ENCODE measurements at regions not wholly inside any gene's neighbourhood (a gene's known extent, or its start where the extent isn't known, plus 50 kb on each side); places are given as distances from the start of the nearest gene placed in this dataset.

- DNase-seq (ENCODE audit: low spot score) = no peak
- Mint-ChIP-seq H3K4me3 (no peak overlapping the region), H3K4me1 (ENCODE audit: low read depth) (peaks cover 17% of the 10 kb centered on the region), H3K9me3 (no peaks in the 10 kb centered on the region), H3K36me3 (ENCODE audit: low read depth) (no peaks in the 10 kb centered on the region), H3K27me3 (ENCODE audit: insufficient read depth) (peaks cover 3% of the 10 kb centered on the region), H3K27ac (no peak overlapping the region)
- intact Hi-C loops (cut with micrococcal nuclease) = no loop called here
These were observed 434.1 kb upstream of the HS6ST1 start for GRCh38 chr2:128752691-128753263.

DNA sequence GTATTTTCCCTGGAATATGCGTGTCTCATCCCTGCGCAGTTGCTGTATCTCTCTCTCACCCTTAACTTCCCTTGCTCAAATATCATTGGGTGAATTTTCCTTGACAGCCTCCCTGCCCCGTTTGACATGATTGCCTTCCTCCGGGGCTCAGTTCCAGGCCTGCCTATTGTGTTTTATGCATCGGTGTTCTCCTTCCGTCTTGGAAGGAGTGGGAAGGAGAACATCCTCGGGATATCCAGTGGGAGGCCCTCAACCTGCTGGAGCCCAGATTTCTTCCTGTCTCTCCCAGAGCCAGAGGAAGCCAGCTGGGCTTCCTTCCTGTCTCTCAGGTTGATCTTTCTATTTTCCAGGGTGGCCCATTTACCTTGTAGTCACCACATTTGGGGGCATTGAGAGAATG, 434.7 kb upstream of the HS6ST1 start:
- H3K9me3 Mint-ChIP-seq = no peaks in the 10 kb centered on the region
- no peaks in the 10 kb centered on the region for H3K36me3 Mint-ChIP-seq (ENCODE audit: low read depth)
- no peak overlapping the region for H3K4me3 Mint-ChIP-seq
- no peak for DNase-seq (ENCODE audit: low spot score)
- intact Hi-C loops (cut with micrococcal nuclease) = no loop called here
- peaks cover 17% of the 10 kb centered on the region for H3K4me1 Mint-ChIP-seq (ENCODE audit: low read depth)
- H3K27ac Mint-ChIP-seq = no peak overlapping the region
- peaks cover 3% of the 10 kb centered on the region for H3K27me3 Mint-ChIP-seq (ENCODE audit: insufficient read depth)

- Mint-ChIP-seq H3K27me3 (ENCODE audit: insufficient read depth) (peaks cover 3% of the 10 kb centered on the region), H3K9me3 (no peaks in the 10 kb centered on the region), H3K4me3 (no peak overlapping the region), H3K36me3 (ENCODE audit: low read depth) (no peaks in the 10 kb centered on the region), H3K27ac (no peak overlapping the region), H3K4me1 (ENCODE audit: low read depth) (peaks cover 17% of the 10 kb centered on the region)
- intact Hi-C loops (cut with micrococcal nuclease) = loop anchor here (2.0 kb wide), 1 partner anchor 433 kb away; no protein-coding TSS in a partner anchor
- no peak for DNase-seq (ENCODE audit: low spot score)
These were observed 435.1 kb upstream of the HS6ST1 start for GRCh38 chr2:128753800-128754199.

- peak; percentile 22 for DNase-seq (ENCODE audit: low spot score)
- Mint-ChIP-seq H3K4me3 (no peak overlapping the region), H3K36me3 (ENCODE audit: low read depth) (no peaks in the 10 kb centered on the region), H3K4me1 (ENCODE audit: low read depth) (peaks cover 17% of the 10 kb centered on the region), H3K27me3 (ENCODE audit: insufficient read depth) (peaks cover 3% of the 10 kb centered on the region), H3K27ac (no peak overlapping the region), H3K9me3 (no peaks in the 10 kb centered on the region)
- intact Hi-C loops (cut with micrococcal nuclease) = loop anchor here (2.0 kb wide), 1 partner anchor 433 kb away; no protein-coding TSS in a partner anchor
These were observed 435.6 kb upstream of the HS6ST1 start for GRCh38 chr2:128754246-128754724.

- DNase-seq (ENCODE audit: low spot score) = no peak
- no peaks in the 10 kb centered on the region for H3K9me3 Mint-ChIP-seq
- H3K27me3 Mint-ChIP-seq (ENCODE audit: insufficient read depth) = peaks cover 3% of the 10 kb centered on the region
- no peak overlapping the region for H3K4me3 Mint-ChIP-seq
- H3K36me3 Mint-ChIP-seq (ENCODE audit: low read depth) = no peaks in the 10 kb centered on the region
- no peak overlapping the region for H3K27ac Mint-ChIP-seq
- intact Hi-C loops (cut with micrococcal nuclease) = loop anchor here (2.0 kb wide), 1 partner anchor 435 kb away; no protein-coding TSS in a partner anchor
- peaks cover 17% of the 10 kb centered on the region for H3K4me1 Mint-ChIP-seq (ENCODE audit: low read depth)
These were observed 437.2 kb upstream of the HS6ST1 start for GRCh38 chr2:128755695-128756364.

GRCh38 chr2:128756365-128756717, 437.7 kb upstream of the HS6ST1 start:
- no peak for DNase-seq (ENCODE audit: low spot score)
- H3K36me3 Mint-ChIP-seq (ENCODE audit: low read depth) = no peaks in the 10 kb centered on the region
- H3K27ac Mint-ChIP-seq = no peak overlapping the region
- H3K4me3 Mint-ChIP-seq = no peak overlapping the region
- intact Hi-C loops (cut with micrococcal nuclease) = no loop called here
- H3K4me1 Mint-ChIP-seq (ENCODE audit: low read depth) = peaks cover 17% of the 10 kb centered on the region
- H3K27me3 Mint-ChIP-seq (ENCODE audit: insufficient read depth) = peaks cover 3% of the 10 kb centered on the region
- H3K9me3 Mint-ChIP-seq = no peaks in the 10 kb centered on the region

DNA sequence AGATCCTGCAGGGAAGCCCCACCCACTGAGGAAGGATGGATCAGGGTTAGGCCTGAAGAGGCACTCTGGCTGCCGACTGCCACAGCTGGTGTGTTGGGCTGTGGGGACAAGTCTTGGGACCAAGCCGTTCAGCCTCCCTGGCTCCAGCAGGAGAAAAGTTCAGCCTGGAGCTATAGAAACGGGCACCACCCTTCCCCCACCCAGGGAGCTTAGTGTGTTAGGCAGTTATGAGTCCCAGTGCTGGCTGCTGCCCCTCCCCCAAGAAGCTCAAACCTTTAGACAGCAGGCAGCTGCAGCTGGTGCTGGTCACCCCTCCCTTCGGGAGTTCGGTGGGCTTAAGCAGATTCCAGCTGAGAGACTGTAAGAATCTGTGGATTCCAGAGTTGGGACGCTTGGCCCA, 447.1 kb upstream of the HS6ST1 start:
- intact Hi-C loops (cut with micrococcal nuclease) = no loop called here
- H3K27me3 Mint-ChIP-seq (ENCODE audit: insufficient read depth) = no peaks in the 10 kb centered on the region

GRCh38 chr2:128768041-128768440, 449.4 kb upstream of the HS6ST1 start:
- Mint-ChIP-seq H3K4me1 (ENCODE audit: low read depth) (no peaks in the 10 kb centered on the region), H3K27ac (no peak overlapping the region), H3K9me3 (peaks cover 15% of the 10 kb centered on the region), H3K4me3 (no peak overlapping the region), H3K36me3 (ENCODE audit: low read depth) (no peaks in the 10 kb centered on the region), H3K27me3 (ENCODE audit: insufficient read depth) (no peaks in the 10 kb centered on the region)
- intact Hi-C loops (cut with micrococcal nuclease) = no loop called here
- no peak for DNase-seq (ENCODE audit: low spot score)

More for the DNA sequence above, 447.1 kb upstream of the HS6ST1 start:
- no peak overlapping the region for H3K4me3 Mint-ChIP-seq
- H3K27ac Mint-ChIP-seq = no peak overlapping the region
- H3K4me1 Mint-ChIP-seq (ENCODE audit: low read depth) = no peaks in the 10 kb centered on the region
- no peaks in the 10 kb centered on the region for H3K36me3 Mint-ChIP-seq (ENCODE audit: low read depth)
- H3K9me3 Mint-ChIP-seq = peaks cover 25% of the 10 kb centered on the region
- DNase-seq (ENCODE audit: low spot score) = no peak

DNA sequence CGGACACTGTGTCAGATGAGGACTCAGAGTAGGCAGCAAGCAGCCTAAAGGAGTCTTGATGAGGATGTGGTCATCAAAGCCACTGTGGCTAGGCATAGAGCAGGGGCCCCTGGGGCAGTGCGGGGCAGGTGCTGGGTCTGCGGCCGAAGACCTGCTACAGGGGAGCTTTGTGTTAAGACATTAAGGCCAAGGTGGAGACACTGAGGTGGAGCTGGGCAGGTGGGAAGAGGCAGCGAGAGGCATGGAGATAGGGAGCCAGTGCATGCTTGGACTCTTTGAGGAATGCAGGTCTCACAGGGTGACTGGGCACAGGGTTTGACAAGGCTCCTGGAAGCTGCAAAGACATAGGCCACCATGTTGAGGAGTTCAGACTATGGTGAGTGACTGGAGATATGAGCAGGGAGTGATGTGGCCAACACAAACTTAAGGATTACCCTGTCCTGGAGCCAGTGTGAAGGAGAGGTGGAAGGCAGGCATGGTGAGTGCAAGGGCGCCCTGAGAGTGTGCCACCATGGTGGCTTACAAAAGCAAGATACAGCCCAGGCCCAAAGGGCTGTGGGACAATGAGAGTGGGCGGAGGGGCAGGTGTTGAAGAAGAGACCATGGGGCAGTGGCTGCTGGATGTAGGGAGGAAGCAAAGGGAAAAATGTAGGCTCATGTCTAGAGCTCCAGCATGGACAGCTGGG, 450.9 kb upstream of the HS6ST1 start:
- Mint-ChIP-seq H3K36me3 (ENCODE audit: low read depth) (no peaks in the 10 kb centered on the region), H3K4me3 (no peak overlapping the region), H3K27ac (no peak overlapping the region), H3K4me1 (ENCODE audit: low read depth) (no peaks in the 10 kb centered on the region), H3K9me3 (peaks cover 7% of the 10 kb centered on the region), H3K27me3 (ENCODE audit: insufficient read depth) (no peaks in the 10 kb centered on the region)
- DNase-seq (ENCODE audit: low spot score) = no peak
- intact Hi-C loops (cut with micrococcal nuclease) = no loop called here

GRCh38 chr2:128770143-128771085, 451.7 kb upstream of the HS6ST1 start:
- intact Hi-C loops (cut with micrococcal nuclease) = no loop called here
- no peaks in the 10 kb centered on the region for H3K27me3 Mint-ChIP-seq (ENCODE audit: insufficient read depth)
- H3K27ac Mint-ChIP-seq = no peak overlapping the region
- H3K9me3 Mint-ChIP-seq = no peaks in the 10 kb centered on the region
- no peak for DNase-seq (ENCODE audit: low spot score)
- no peak overlapping the region for H3K4me3 Mint-ChIP-seq
- no peaks in the 10 kb centered on the region for H3K36me3 Mint-ChIP-seq (ENCODE audit: low read depth)
- no peaks in the 10 kb centered on the region for H3K4me1 Mint-ChIP-seq (ENCODE audit: low read depth)

DNA sequence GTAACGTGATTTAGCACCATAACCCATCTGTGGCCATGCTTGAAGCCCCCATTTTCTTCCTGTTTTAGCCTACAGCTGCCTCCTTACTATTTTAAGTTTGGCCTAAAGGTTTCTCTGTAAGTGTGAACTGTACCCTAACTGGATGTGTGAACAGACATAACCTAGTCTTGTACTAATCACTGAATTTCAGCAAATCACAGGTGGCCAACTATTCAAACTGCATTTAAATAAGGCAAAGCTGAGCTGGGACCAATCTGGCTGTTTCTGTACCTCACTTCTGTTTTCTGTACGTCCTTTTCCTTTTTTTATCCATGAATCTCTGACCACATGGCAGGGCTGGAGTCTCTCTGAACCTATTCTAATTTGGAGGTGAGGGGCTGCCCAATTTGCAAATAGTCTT, 452.7 kb upstream of the HS6ST1 start:
- Mint-ChIP-seq H3K4me1 (ENCODE audit: low read depth) (no peaks in the 10 kb centered on the region), H3K9me3 (no peaks in the 10 kb centered on the region), H3K27me3 (ENCODE audit: insufficient read depth) (no peaks in the 10 kb centered on the region), H3K36me3 (ENCODE audit: low read depth) (no peaks in the 10 kb centered on the region), H3K4me3 (no peak overlapping the region), H3K27ac (no peak overlapping the region)
- no peak for DNase-seq (ENCODE audit: low spot score)
- intact Hi-C loops (cut with micrococcal nuclease) = no loop called here

GRCh38 chr2:128772671-128773070, 454.0 kb upstream of the HS6ST1 start:
- H3K27ac Mint-ChIP-seq = no peak overlapping the region
- H3K27me3 Mint-ChIP-seq (ENCODE audit: insufficient read depth) = no peaks in the 10 kb centered on the region
- no peaks in the 10 kb centered on the region for H3K9me3 Mint-ChIP-seq
- intact Hi-C loops (cut with micrococcal nuclease) = no loop called here
- DNase-seq (ENCODE audit: low spot score) = no peak
- no peaks in the 10 kb centered on the region for H3K4me1 Mint-ChIP-seq (ENCODE audit: low read depth)
- no peaks in the 10 kb centered on the region for H3K36me3 Mint-ChIP-seq (ENCODE audit: low read depth)
- H3K4me3 Mint-ChIP-seq = no peak overlapping the region

Measured in activated T-helper 1 cell treated with anti-CD3 and anti-CD28 coated beads, Interleukin-12 subunit alpha, Interleukin-12 subunit beta, Interleukin-2, Interleukin-4 antibody, amounts not matched to agents 30 ng/mL and 10 ng/mL and 1 ng/mL, durations not matched to agents 14 hours and 24 hours and 36 hours (primary cell).